ENCODE measurements at regions not wholly inside any gene's neighbourhood (a gene's known extent, or its start where the extent isn't known, plus 50 kb on each side); places are given as distances from the start of the nearest gene placed in this dataset.
"Not testable (repeated sequence)": the region's sequence is repeated elsewhere in the genome, so short reads cannot be mapped to it uniquely, and the experiment has no call there.

- H3K4me2 ChIP-seq (ENCODE audit: extremely low read depth, insufficient read depth, low read length): no peak overlapping the region
- H3K9ac ChIP-seq (ENCODE audit: insufficient read depth, low read length): no peak overlapping the region
- H3K4me3 ChIP-seq (replicated peaks in 1 of 4; ENCODE audit: control extremely low read depth in 1 of 4, insufficient read depth in 1 of 4, low read depth in 3 of 4, low read length in 4 of 4): no peak overlapping the region
- no peaks in the 10 kb centered on the region for H4K20me1 ChIP-seq (ENCODE audit: control insufficient read depth, extremely low read depth, insufficient read depth, low read length)
- H3K9me3 ChIP-seq (ENCODE audit: control insufficient read depth, insufficient read depth, low read depth, low read length): no peaks in the 10 kb centered on the region
- no peak overlapping the region for H2AFZ ChIP-seq (ENCODE audit: low read length)
- TF ChIP-seq EZH2 (IDR thresholded peaks at IDR 0.05; ENCODE audit: low read length, missing control alignments) (no peak), CTCF (conservative IDR thresholded peaks at IDR 0.05 in 1 of 2, IDR thresholded peaks at IDR 0.05 in 1 of 2; ENCODE audit: low read depth in 1 of 2, low read length in 2 of 2) (no peak)
- no peak for DNase-seq (ENCODE audit: low read depth in 2 of 2)
- H3K79me2 ChIP-seq (ENCODE audit: control insufficient read depth, insufficient read depth, low read length): no peaks in the 10 kb centered on the region
- H3K27ac ChIP-seq (ENCODE audit: insufficient read depth, low read length): no peak overlapping the region
- no peaks in the 10 kb centered on the region for H3K4me1 ChIP-seq (ENCODE audit: control insufficient read depth, extremely low read depth, insufficient read depth, low read length)
- no peaks in the 10 kb centered on the region for H3K36me3 ChIP-seq (ENCODE audit: control insufficient read depth, insufficient read depth, low read length)
- no peaks in the 10 kb centered on the region for H3K27me3 ChIP-seq (ENCODE audit: control insufficient read depth, insufficient read depth, low read length)
Measured at GRCh38 chr14:106666341-106666740, 1140.0 kb downstream of the TMEM121 start.

GRCh38 chr14:106670011-106670410, 1143.6 kb downstream of the TMEM121 start:
- Histone ChIP-seq H3K27me3 (ENCODE audit: control insufficient read depth, insufficient read depth, low read length) (no peaks in the 10 kb centered on the region), H3K4me2 (ENCODE audit: extremely low read depth, insufficient read depth, low read length) (no peak overlapping the region), H3K79me2 (ENCODE audit: control insufficient read depth, insufficient read depth, low read length) (no peaks in the 10 kb centered on the region), H3K9ac (ENCODE audit: insufficient read depth, low read length) (no peak overlapping the region), H3K4me3 (replicated peaks in 1 of 4; ENCODE audit: control extremely low read depth in 1 of 4, insufficient read depth in 1 of 4, low read depth in 3 of 4, low read length in 4 of 4) (no peak overlapping the region), H3K4me1 (ENCODE audit: control insufficient read depth, extremely low read depth, insufficient read depth, low read length) (no peaks in the 10 kb centered on the region), H3K27ac (ENCODE audit: insufficient read depth, low read length) (no peak overlapping the region), H2AFZ (ENCODE audit: low read length) (no peak overlapping the region), H3K9me3 (ENCODE audit: control insufficient read depth, insufficient read depth, low read depth, low read length) (no peaks in the 10 kb centered on the region), H4K20me1 (ENCODE audit: control insufficient read depth, extremely low read depth, insufficient read depth, low read length) (no peaks in the 10 kb centered on the region), H3K36me3 (ENCODE audit: control insufficient read depth, insufficient read depth, low read length) (no peaks in the 10 kb centered on the region)
- no peak for DNase-seq (ENCODE audit: low read depth in 2 of 2)
- TF ChIP-seq CTCF (conservative IDR thresholded peaks at IDR 0.05 in 1 of 2, IDR thresholded peaks at IDR 0.05 in 1 of 2; ENCODE audit: low read depth in 1 of 2, low read length in 2 of 2): no peak
- no peak for TF ChIP-seq EZH2 (IDR thresholded peaks at IDR 0.05; ENCODE audit: low read length, missing control alignments)

GRCh38 chr14:106674093-106674492, 1147.7 kb downstream of the TMEM121 start:
- not testable (repeated sequence) for H3K27ac ChIP-seq (ENCODE audit: insufficient read depth, low read length); H3K9ac ChIP-seq (ENCODE audit: insufficient read depth, low read length); H3K4me2 ChIP-seq (ENCODE audit: extremely low read depth, insufficient read depth, low read length); H3K79me2 ChIP-seq (ENCODE audit: control insufficient read depth, insufficient read depth, low read length); H2AFZ ChIP-seq (ENCODE audit: low read length); H3K27me3 ChIP-seq (ENCODE audit: control insufficient read depth, insufficient read depth, low read length); H3K4me3 ChIP-seq (replicated peaks in 1 of 4; ENCODE audit: control extremely low read depth in 1 of 4, insufficient read depth in 1 of 4, low read depth in 3 of 4, low read length in 4 of 4); H3K4me1 ChIP-seq (ENCODE audit: control insufficient read depth, extremely low read depth, insufficient read depth, low read length); H3K9me3 ChIP-seq (ENCODE audit: control insufficient read depth, insufficient read depth, low read depth, low read length); H4K20me1 ChIP-seq (ENCODE audit: control insufficient read depth, extremely low read depth, insufficient read depth, low read length); H3K36me3 ChIP-seq (ENCODE audit: control insufficient read depth, insufficient read depth, low read length); DNase-seq (ENCODE audit: low read depth in 2 of 2)

- not testable (repeated sequence) for H3K27me3 ChIP-seq (ENCODE audit: control insufficient read depth, insufficient read depth, low read length); H3K4me1 ChIP-seq (ENCODE audit: control insufficient read depth, extremely low read depth, insufficient read depth, low read length); H3K9ac ChIP-seq (ENCODE audit: insufficient read depth, low read length); H3K79me2 ChIP-seq (ENCODE audit: control insufficient read depth, insufficient read depth, low read length); H3K9me3 ChIP-seq (ENCODE audit: control insufficient read depth, insufficient read depth, low read depth, low read length); DNase-seq (ENCODE audit: low read depth in 2 of 2); H4K20me1 ChIP-seq (ENCODE audit: control insufficient read depth, extremely low read depth, insufficient read depth, low read length); H3K4me3 ChIP-seq (replicated peaks in 1 of 4; ENCODE audit: control extremely low read depth in 1 of 4, insufficient read depth in 1 of 4, low read depth in 3 of 4, low read length in 4 of 4); H3K4me2 ChIP-seq (ENCODE audit: extremely low read depth, insufficient read depth, low read length); H3K36me3 ChIP-seq (ENCODE audit: control insufficient read depth, insufficient read depth, low read length); H3K27ac ChIP-seq (ENCODE audit: insufficient read depth, low read length); H2AFZ ChIP-seq (ENCODE audit: low read length)
Measured at GRCh38 chr14:106674509-106675125, 1148.2 kb downstream of the TMEM121 start.

- H3K4me1 ChIP-seq (ENCODE audit: control insufficient read depth, extremely low read depth, insufficient read depth, low read length); H3K36me3 ChIP-seq (ENCODE audit: control insufficient read depth, insufficient read depth, low read length); H3K4me3 ChIP-seq (replicated peaks in 1 of 4; ENCODE audit: control extremely low read depth in 1 of 4, insufficient read depth in 1 of 4, low read depth in 3 of 4, low read length in 4 of 4); H3K27me3 ChIP-seq (ENCODE audit: control insufficient read depth, insufficient read depth, low read length); H3K79me2 ChIP-seq (ENCODE audit: control insufficient read depth, insufficient read depth, low read length); H3K9me3 ChIP-seq (ENCODE audit: control insufficient read depth, insufficient read depth, low read depth, low read length); H3K4me2 ChIP-seq (ENCODE audit: extremely low read depth, insufficient read depth, low read length); H3K9ac ChIP-seq (ENCODE audit: insufficient read depth, low read length); H4K20me1 ChIP-seq (ENCODE audit: control insufficient read depth, extremely low read depth, insufficient read depth, low read length); H2AFZ ChIP-seq (ENCODE audit: low read length); H3K27ac ChIP-seq (ENCODE audit: insufficient read depth, low read length); DNase-seq (ENCODE audit: low read depth in 2 of 2): not testable (repeated sequence)
Measured at GRCh38 chr14:106675716-106676115, 1149.3 kb downstream of the TMEM121 start.
